Activated naive CD4-positive, alpha-beta T cell treated with Interleukin-2 at 50 U/mL for 16 hours (primary cell): ENCODE measurements at regions not wholly inside any gene's neighbourhood (a gene's known extent, or its start where the extent isn't known, plus 50 kb on each side); places are given as distances from the start of the nearest gene placed in this dataset.

ENCODE experiments used
- DNase-seq: peaks from one replicate; pipeline ENCODE4 v3.0.0-alpha.2; 2020

GRCh38 chr2:150759531-150759930 lies 272.1 kb upstream of the RND3 start:
- DNase-seq = no peak

GRCh38 chr2:150759106-150759505 lies 271.6 kb upstream of the RND3 start:
- DNase-seq = no peak

- DNase-seq = no peak
These were observed 264.8 kb upstream of the RND3 start for GRCh38 chr2:150752229-150752628.

- DNase-seq = no peak
These were observed 263.3 kb upstream of the RND3 start for GRCh38 chr2:150750720-150751119.

GRCh38 chr2:150742094-150742493 lies 254.6 kb upstream of the RND3 start:
- DNase-seq = no peak

- DNase-seq = no peak
These were observed 248.5 kb upstream of the RND3 start for GRCh38 chr2:150735894-150736498.

GRCh38 chr2:150733051-150733618 lies 245.7 kb upstream of the RND3 start:
- no peak for DNase-seq

GRCh38 chr2:150732491-150732890 lies 245.0 kb upstream of the RND3 start:
- DNase-seq = no peak

- DNase-seq = no peak
These were observed 244.6 kb upstream of the RND3 start for GRCh38 chr2:150732064-150732463.

GRCh38 chr2:150729495-150729955 lies 242.1 kb upstream of the RND3 start:
- no peak for DNase-seq

GRCh38 chr2:150718280-150718679 lies 230.8 kb upstream of the RND3 start:
- DNase-seq = no peak

GRCh38 chr2:150716186-150716585 lies 228.7 kb upstream of the RND3 start:
- DNase-seq = no peak

GRCh38 chr2:150715501-150715900 lies 228.0 kb upstream of the RND3 start:
- DNase-seq = no peak

- DNase-seq = no peak
These were observed 223.4 kb upstream of the RND3 start for GRCh38 chr2:150710916-150711315.

GRCh38 chr2:150710041-150710440 lies 222.6 kb upstream of the RND3 start:
- no peak for DNase-seq

- DNase-seq = no peak
These were observed 219.1 kb upstream of the RND3 start for GRCh38 chr2:150706561-150706960.

- no peak for DNase-seq
These were observed 218.3 kb upstream of the RND3 start for GRCh38 chr2:150705767-150706166.

GRCh38 chr2:150705357-150705756 lies 217.9 kb upstream of the RND3 start:
- no peak for DNase-seq

GRCh38 chr2:150702791-150703190 lies 215.3 kb upstream of the RND3 start:
- DNase-seq = no peak

GRCh38 chr2:150700666-150701580 lies 213.5 kb upstream of the RND3 start:
- no peak for DNase-seq

GRCh38 chr2:150699218-150699617 lies 211.8 kb upstream of the RND3 start:
- DNase-seq = no peak

GRCh38 chr2:150698016-150698661 lies 210.7 kb upstream of the RND3 start:
- no peak for DNase-seq

GRCh38 chr2:150697596-150697995 lies 210.1 kb upstream of the RND3 start:
- no peak for DNase-seq
